ENCODE measurements at regions not wholly inside any gene's neighbourhood (a gene's known extent, or its start where the extent isn't known, plus 50 kb on each side); places are given as distances from the start of the nearest gene placed in this dataset.

GRCh38 chr5:145495196-145495595 lies 339.9 kb downstream of the PRELID2 start:
- TF ChIP-seq CTCF (IDR thresholded peaks at IDR 0.05), result no peak
- Mint-ChIP-seq H3K4me1 (peaks cover 11% of the 10 kb centered on the region), H3K27ac (no peak overlapping the region), H3K4me3 (no peak overlapping the region), H3K9me3 (peaks cover 8% of the 10 kb centered on the region), H3K27me3 (ENCODE audit: low read depth, poor library complexity) (no peaks in the 10 kb centered on the region), H3K36me3 (ENCODE audit: low read depth) (no peaks in the 10 kb centered on the region)
- no peak for DNase-seq

- DNase-seq, result no peak
- Mint-ChIP-seq H3K27me3 (ENCODE audit: low read depth, poor library complexity) (no peaks in the 10 kb centered on the region), H3K36me3 (ENCODE audit: low read depth) (no peaks in the 10 kb centered on the region), H3K4me1 (no peaks in the 10 kb centered on the region), H3K9me3 (peaks cover 7% of the 10 kb centered on the region), H3K4me3 (no peak overlapping the region), H3K27ac (no peak overlapping the region)
- TF ChIP-seq CTCF (IDR thresholded peaks at IDR 0.05), result no peak
Observed at GRCh38 chr5:145493435-145493834, 341.7 kb downstream of the PRELID2 start.

DNA sequence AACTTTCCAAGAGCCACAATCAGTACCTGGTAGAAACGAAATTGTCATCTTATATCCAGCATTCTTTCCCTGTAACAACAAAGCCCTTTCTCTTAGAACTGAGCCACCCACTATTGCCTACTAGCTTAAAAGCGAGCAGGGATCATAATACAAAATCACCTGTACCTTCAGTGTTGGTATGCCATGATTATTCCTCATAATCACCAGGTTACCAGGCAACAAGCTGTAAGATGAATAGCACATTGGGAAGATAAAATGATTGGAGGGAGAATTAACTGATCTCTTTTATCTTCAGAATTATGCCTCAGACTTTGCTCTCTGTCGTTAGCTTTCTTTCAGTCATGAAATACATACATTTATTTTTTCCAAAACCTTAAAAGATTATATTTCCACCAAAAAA lies 345.6 kb downstream of the PRELID2 start:
- Mint-ChIP-seq H3K4me3 (no peak overlapping the region), H3K27ac (no peak overlapping the region), H3K4me1 (no peaks in the 10 kb centered on the region), H3K36me3 (ENCODE audit: low read depth) (no peaks in the 10 kb centered on the region), H3K27me3 (ENCODE audit: low read depth, poor library complexity) (no peaks in the 10 kb centered on the region), H3K9me3 (no peaks in the 10 kb centered on the region)
- DNase-seq, result no peak
- no peak for TF ChIP-seq CTCF (IDR thresholded peaks at IDR 0.05)

DNA sequence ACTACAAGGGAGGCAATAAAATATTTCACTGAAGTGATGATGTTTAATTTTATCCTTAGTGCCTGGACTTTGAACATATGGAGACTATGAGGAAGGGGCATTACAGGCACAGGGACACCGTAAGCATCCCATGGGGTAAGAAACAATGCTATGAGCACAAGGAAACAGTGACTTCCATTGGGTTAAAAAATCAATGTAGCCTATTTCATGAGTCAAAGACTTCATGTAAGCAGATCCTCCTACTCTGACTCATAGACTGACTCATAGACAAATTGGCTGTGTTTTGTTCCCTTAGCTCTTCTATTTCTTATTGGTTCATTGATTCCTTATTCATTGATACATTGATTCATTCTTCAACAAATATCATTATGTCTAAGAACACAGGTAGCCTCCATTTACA lies 351.0 kb downstream of the PRELID2 start:
- H3K27me3 Mint-ChIP-seq (ENCODE audit: low read depth, poor library complexity), result no peaks in the 10 kb centered on the region
- no peak for DNase-seq
- no peak overlapping the region for H3K27ac Mint-ChIP-seq
- no peak for TF ChIP-seq CTCF (IDR thresholded peaks at IDR 0.05)
- H3K4me1 Mint-ChIP-seq, result peaks cover 5% of the 10 kb centered on the region
- no peak overlapping the region for H3K4me3 Mint-ChIP-seq
- no peaks in the 10 kb centered on the region for H3K9me3 Mint-ChIP-seq
- no peaks in the 10 kb centered on the region for H3K36me3 Mint-ChIP-seq (ENCODE audit: low read depth)

DNA sequence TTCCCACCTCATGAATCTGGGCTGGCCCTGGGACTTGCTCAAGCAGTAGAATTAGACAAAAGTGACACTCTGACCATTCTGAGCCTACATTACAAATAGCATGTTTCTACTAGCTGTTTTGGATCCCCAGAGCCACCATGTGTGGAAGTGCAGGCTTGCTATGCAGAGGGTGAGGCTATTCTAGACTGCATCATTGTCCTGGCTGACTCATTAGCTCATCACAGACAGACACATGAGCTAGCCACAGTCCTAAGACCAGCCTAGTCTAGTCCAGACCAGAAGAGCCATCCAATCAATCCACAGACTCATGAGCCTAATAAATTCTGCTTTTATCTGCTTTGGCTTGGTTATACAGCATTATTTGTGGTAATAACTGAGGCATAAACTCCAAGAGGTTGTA lies 351.9 kb downstream of the PRELID2 start:
- H3K27me3 Mint-ChIP-seq (ENCODE audit: low read depth, poor library complexity), result no peaks in the 10 kb centered on the region
- H3K27ac Mint-ChIP-seq, result no peak overlapping the region
- H3K4me3 Mint-ChIP-seq, result no peak overlapping the region
- H3K4me1 Mint-ChIP-seq, result peaks cover 7% of the 10 kb centered on the region
- no peak for DNase-seq
- no peaks in the 10 kb centered on the region for H3K36me3 Mint-ChIP-seq (ENCODE audit: low read depth)
- no peak for TF ChIP-seq CTCF (IDR thresholded peaks at IDR 0.05)
- H3K9me3 Mint-ChIP-seq, result no peaks in the 10 kb centered on the region

DNA sequence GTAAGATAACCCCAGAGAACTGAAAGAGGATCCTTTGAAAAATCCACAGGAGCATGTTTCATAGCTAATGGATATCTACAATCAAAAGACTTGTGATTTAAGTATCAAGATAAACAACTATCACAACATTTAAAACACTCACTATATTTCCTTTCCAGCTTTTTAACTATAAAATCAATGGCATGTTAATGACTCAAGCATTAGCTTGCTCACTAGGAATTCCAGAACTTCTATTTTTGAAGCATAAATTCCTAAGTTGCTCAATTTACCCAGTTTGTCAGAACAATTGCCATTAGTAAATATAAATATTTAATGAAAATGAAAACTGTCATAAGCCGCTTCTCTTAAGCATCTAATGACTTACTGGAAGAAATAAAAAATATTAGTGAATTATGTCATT lies 355.3 kb downstream of the PRELID2 start:
- no peak for DNase-seq
- Mint-ChIP-seq H3K4me1 (peaks cover 7% of the 10 kb centered on the region), H3K36me3 (ENCODE audit: low read depth) (no peaks in the 10 kb centered on the region), H3K4me3 (no peak overlapping the region), H3K9me3 (no peaks in the 10 kb centered on the region), H3K27me3 (ENCODE audit: low read depth, poor library complexity) (no peaks in the 10 kb centered on the region), H3K27ac (no peak overlapping the region)
- TF ChIP-seq CTCF (IDR thresholded peaks at IDR 0.05), result no peak
